ENCODE measurements at regions not wholly inside any gene's neighbourhood (a gene's known extent, or its start where the extent isn't known, plus 50 kb on each side); places are given as distances from the start of the nearest gene placed in this dataset.

DNA sequence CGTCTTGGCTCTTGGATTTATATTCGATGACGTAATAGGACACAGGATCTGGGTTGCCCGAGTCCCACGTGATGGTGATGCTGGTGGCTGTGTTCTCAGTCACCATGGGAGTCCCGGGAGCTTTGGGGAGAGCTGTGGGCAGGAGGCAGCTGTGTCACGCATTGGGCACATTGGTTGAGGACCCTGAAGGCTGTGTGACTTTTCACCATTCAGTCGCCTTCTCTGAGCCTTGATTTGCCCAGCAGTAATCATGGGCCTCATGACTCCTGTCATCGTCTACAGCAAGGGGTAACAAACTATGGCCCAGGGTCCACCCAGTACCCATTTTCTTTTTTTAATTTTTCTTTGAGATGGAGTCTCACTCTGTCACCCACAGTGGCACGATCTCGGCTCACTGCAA, 96.3 kb downstream of the PTPRS start:
- TF ChIP-seq, protein P1, sequence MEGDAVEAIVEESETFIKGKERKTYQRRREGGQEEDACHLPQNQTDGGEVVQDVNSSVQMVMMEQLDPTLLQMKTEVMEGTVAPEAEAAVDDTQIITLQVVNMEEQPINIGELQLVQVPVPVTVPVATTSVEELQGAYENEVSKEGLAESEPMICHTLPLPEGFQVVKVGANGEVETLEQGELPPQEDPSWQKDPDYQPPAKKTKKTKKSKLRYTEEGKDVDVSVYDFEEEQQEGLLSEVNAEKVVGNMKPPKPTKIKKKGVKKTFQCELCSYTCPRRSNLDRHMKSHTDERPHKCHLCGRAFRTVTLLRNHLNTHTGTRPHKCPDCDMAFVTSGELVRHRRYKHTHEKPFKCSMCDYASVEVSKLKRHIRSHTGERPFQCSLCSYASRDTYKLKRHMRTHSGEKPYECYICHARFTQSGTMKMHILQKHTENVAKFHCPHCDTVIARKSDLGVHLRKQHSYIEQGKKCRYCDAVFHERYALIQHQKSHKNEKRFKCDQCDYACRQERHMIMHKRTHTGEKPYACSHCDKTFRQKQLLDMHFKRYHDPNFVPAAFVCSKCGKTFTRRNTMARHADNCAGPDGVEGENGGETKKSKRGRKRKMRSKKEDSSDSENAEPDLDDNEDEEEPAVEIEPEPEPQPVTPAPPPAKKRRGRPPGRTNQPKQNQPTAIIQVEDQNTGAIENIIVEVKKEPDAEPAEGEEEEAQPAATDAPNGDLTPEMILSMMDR (IDR thresholded peaks at IDR 0.05; ENCODE audit: low read depth, low read length, missing input control) = no peak
- TF ChIP-seq RAD21 (IDR thresholded peaks at IDR 0.05) = no peak
- TF ChIP-seq TAF1 (conservative IDR thresholded peaks at IDR 0.05) = no peak
- TF ChIP-seq, protein P2, sequence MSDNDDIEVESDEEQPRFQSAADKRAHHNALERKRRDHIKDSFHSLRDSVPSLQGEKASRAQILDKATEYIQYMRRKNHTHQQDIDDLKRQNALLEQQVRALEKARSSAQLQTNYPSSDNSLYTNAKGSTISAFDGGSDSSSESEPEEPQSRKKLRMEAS (IDR thresholded peaks at IDR 0.05) = no peak
- no peak for TF ChIP-seq EGR1 (IDR thresholded peaks at IDR 0.05; ENCODE audit: low read depth in 2 of 2)
- no peak for TF ChIP-seq JUND (IDR thresholded peaks at IDR 0.05)
- no peak for TF ChIP-seq HNF4A (conservative IDR thresholded peaks at IDR 0.05)
- TF ChIP-seq, protein P3, sequence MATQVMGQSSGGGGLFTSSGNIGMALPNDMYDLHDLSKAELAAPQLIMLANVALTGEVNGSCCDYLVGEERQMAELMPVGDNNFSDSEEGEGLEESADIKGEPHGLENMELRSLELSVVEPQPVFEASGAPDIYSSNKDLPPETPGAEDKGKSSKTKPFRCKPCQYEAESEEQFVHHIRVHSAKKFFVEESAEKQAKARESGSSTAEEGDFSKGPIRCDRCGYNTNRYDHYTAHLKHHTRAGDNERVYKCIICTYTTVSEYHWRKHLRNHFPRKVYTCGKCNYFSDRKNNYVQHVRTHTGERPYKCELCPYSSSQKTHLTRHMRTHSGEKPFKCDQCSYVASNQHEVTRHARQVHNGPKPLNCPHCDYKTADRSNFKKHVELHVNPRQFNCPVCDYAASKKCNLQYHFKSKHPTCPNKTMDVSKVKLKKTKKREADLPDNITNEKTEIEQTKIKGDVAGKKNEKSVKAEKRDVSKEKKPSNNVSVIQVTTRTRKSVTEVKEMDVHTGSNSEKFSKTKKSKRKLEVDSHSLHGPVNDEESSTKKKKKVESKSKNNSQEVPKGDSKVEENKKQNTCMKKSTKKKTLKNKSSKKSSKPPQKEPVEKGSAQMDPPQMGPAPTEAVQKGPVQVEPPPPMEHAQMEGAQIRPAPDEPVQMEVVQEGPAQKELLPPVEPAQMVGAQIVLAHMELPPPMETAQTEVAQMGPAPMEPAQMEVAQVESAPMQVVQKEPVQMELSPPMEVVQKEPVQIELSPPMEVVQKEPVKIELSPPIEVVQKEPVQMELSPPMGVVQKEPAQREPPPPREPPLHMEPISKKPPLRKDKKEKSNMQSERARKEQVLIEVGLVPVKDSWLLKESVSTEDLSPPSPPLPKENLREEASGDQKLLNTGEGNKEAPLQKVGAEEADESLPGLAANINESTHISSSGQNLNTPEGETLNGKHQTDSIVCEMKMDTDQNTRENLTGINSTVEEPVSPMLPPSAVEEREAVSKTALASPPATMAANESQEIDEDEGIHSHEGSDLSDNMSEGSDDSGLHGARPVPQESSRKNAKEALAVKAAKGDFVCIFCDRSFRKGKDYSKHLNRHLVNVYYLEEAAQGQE (IDR thresholded peaks at IDR 0.05) = no peak
- no peak for TF ChIP-seq YY1 (IDR thresholded peaks at IDR 0.05)
- TF ChIP-seq RXRA (IDR thresholded peaks at IDR 0.05) = no peak
- TF ChIP-seq, protein P4, sequence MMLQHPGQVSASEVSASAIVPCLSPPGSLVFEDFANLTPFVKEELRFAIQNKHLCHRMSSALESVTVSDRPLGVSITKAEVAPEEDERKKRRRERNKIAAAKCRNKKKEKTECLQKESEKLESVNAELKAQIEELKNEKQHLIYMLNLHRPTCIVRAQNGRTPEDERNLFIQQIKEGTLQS (IDR thresholded peaks at IDR 0.05) = no peak

Data from liver (tissue), 3 donors.